SU-DHL-6 (cell line): ENCODE measurements at regions not wholly inside any gene's neighbourhood (a gene's known extent, or its start where the extent isn't known, plus 50 kb on each side); places are given as distances from the start of the nearest gene placed in this dataset.

Source experiments
- H2AFZ ChIP-seq: fragments of 200-600 bp; sonication (generic); 2 replicates; pipeline ENCODE4 v1.6.1; 2014; ENCODE audit warnings: low read depth, mild to moderate bottlenecking, moderate library complexity, mixed read lengths, antibody characterized with exemption, low read length; ENCODE audit not compliant: severe bottlenecking
- H3F3A ChIP-seq: fragments of 200-600 bp; shearing (Covaris generic); 2 replicates; pipeline ENCODE4 v1.6.0; 2016; ENCODE audit warnings: antibody characterized with exemption, mild to moderate bottlenecking; ENCODE audit not compliant: insufficient read depth
- H3K27ac ChIP-seq: fragments of 200-600 bp; sonication (generic); 2 replicates; pipeline ENCODE4 v1.5.1; 2016; ENCODE audit warnings: low read depth, mild to moderate bottlenecking, low read length, moderate library complexity, mixed read lengths
- H3K27me3 ChIP-seq: fragments of 200-600 bp; sonication (generic), shearing (Covaris generic); 2 replicates; pipeline ENCODE4 v1.6.0; 2014; ENCODE audit warnings: mild to moderate bottlenecking, low read length
- H3K36me3 ChIP-seq: fragments of 200-600 bp; sonication (generic); 2 replicates; pipeline ENCODE4 v1.6.1; 2014; ENCODE audit warnings: mild to moderate bottlenecking, low read length, mixed read lengths
- H3K4me2 ChIP-seq: fragments of 300-600, 200-600 bp; shearing (Covaris generic), sonication (generic); 2 replicates; pipeline ENCODE4 v1.6.0; 2014; ENCODE audit warnings: low read length, low read depth, mild to moderate bottlenecking; ENCODE audit not compliant: poor library complexity, severe bottlenecking
- H3K4me3 ChIP-seq: fragments of 200-600 bp; sonication (generic); 2 replicates; pipeline ENCODE4 v1.5.1; 2014; ENCODE audit warnings: antibody characterized with exemption, low read length, mild to moderate bottlenecking, mixed read lengths; ENCODE audit not compliant: insufficient read depth, poor library complexity, severe bottlenecking
- H3K79me2 ChIP-seq: fragments of 200-600 bp; sonication (generic); 2 replicates; pipeline ENCODE4 v1.6.1; 2014; ENCODE audit warnings: mild to moderate bottlenecking, low read length, moderate library complexity; ENCODE audit not compliant: insufficient read depth
- H3K9ac ChIP-seq: fragments of 200-600 bp; sonication (generic); 2 replicates; pipeline ENCODE4 v1.7.0; 2014; ENCODE audit warnings: mild to moderate bottlenecking, low read length
- H3K9me2 ChIP-seq: fragments of 200-600 bp; sonication (generic); replicated peaks from 2 replicates; pipeline ENCODE4 v1.6.1; 2014; ENCODE audit warnings: low read length; ENCODE audit not compliant: insufficient read depth
- H3K9me3 ChIP-seq: fragments of 200-600 bp; sonication (generic); 2 replicates; pipeline ENCODE4 v1.6.1; 2014; ENCODE audit warnings: low read length, mixed read lengths; ENCODE audit not compliant: insufficient read depth
- H4K20me1 ChIP-seq: fragments of 200-600 bp; sonication (generic); 2 replicates; pipeline ENCODE4 v1.6.1; 2014; ENCODE audit warnings: low read depth, mild to moderate bottlenecking, antibody characterized with exemption, low read length, moderate library complexity, mixed read lengths
- EZH2phosphoT487 ChIP-seq: fragments of 200-600 bp; sonication (generic), shearing (Covaris generic); conservative IDR thresholded peaks from 2 replicates; pipeline ENCODE4 v1.6.1; 2018; ENCODE audit warnings: mild to moderate bottlenecking, antibody characterized with exemption, low read length, moderate library complexity, mixed read lengths
- TF ChIP-seq, protein P1 (sequence below): fragments of 200-600 bp; sonication (generic); IDR thresholded peaks from one replicate; pipeline ENCODE4 v1.5.1; 2017; ENCODE audit warnings: antibody characterized with exemption, mild to moderate bottlenecking, low read length, moderate library complexity; ENCODE audit not compliant: insufficient read depth, poor library complexity, severe bottlenecking

GRCh38 chr17:73754886-73755400, 110.7 kb upstream of the SDK2 start:
- TF ChIP-seq, protein P1, sequence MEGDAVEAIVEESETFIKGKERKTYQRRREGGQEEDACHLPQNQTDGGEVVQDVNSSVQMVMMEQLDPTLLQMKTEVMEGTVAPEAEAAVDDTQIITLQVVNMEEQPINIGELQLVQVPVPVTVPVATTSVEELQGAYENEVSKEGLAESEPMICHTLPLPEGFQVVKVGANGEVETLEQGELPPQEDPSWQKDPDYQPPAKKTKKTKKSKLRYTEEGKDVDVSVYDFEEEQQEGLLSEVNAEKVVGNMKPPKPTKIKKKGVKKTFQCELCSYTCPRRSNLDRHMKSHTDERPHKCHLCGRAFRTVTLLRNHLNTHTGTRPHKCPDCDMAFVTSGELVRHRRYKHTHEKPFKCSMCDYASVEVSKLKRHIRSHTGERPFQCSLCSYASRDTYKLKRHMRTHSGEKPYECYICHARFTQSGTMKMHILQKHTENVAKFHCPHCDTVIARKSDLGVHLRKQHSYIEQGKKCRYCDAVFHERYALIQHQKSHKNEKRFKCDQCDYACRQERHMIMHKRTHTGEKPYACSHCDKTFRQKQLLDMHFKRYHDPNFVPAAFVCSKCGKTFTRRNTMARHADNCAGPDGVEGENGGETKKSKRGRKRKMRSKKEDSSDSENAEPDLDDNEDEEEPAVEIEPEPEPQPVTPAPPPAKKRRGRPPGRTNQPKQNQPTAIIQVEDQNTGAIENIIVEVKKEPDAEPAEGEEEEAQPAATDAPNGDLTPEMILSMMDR = no peak
- no peak for TF ChIP-seq EZH2phosphoT487
- no peaks in the 10 kb centered on the region for H3K36me3 ChIP-seq

DNA sequence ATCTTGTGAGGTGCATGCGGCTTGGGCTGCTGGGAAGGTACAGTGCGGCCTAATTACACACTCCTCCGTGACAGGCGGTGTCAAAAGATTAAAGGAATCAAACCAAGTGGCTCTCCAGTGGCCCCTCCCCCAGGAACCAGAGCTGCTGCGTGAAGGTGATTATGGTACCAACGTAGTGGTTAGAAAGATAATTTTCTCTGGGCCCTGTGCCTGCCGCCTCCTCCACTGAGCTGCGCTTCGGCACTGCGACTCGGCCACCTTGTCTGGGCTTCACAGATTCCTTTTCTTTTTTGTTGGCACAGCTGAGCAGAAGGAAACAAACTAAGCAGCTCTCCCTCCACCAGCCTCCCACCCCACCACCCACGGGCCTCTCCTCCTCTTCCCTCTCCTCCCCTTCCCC, 113.2 kb upstream of the SDK2 start:
- no peak for TF ChIP-seq EZH2phosphoT487
- TF ChIP-seq, protein P1 = no peak
- no peaks in the 10 kb centered on the region for H3F3A ChIP-seq
- no peaks in the 10 kb centered on the region for H3K9me3 ChIP-seq
- H3K27me3 ChIP-seq = no peaks in the 10 kb centered on the region
- no peaks in the 10 kb centered on the region for H4K20me1 ChIP-seq
- no peak overlapping the region for H3K4me2 ChIP-seq
- no peak overlapping the region for H2AFZ ChIP-seq
- H3K9ac ChIP-seq = no peak overlapping the region
- H3K79me2 ChIP-seq = no peaks in the 10 kb centered on the region
- no peaks in the 10 kb centered on the region for H3K9me2 ChIP-seq
- H3K27ac ChIP-seq = no peak overlapping the region
- no peaks in the 10 kb centered on the region for H3K36me3 ChIP-seq
- H3K4me3 ChIP-seq = no peak overlapping the region

More at GRCh38 chr17:73754886-73755400, 110.7 kb upstream of the SDK2 start:
- Histone ChIP-seq H4K20me1 (no peaks in the 10 kb centered on the region), H3F3A (no peaks in the 10 kb centered on the region), H3K27me3 (no peaks in the 10 kb centered on the region), H3K79me2 (no peaks in the 10 kb centered on the region), H3K4me2 (no peak overlapping the region), H2AFZ (no peak overlapping the region), H3K9ac (no peak overlapping the region), H3K27ac (no peak overlapping the region), H3K9me3 (no peaks in the 10 kb centered on the region), H3K9me2 (no peaks in the 10 kb centered on the region), H3K4me3 (no peak overlapping the region)

DNA sequence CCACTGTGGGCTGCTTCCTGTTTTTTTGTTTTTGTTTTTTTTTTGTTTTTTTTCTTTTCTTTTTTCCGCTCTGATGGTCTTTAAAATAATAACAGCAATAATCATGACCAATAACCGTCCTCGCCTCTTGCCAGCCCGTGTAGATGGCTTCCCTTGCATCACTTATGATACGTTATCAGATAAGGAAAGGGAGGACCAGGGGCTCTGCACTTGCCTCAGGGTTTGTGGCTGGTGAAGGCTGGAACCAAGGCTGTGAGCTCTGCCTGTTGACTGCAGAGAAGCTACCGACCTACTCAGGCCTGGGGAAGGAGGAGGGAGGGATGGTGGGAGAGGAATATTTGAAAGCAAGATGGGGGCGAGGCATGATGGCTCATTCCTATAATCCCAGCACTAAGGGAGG, 114.0 kb upstream of the SDK2 start:
- Histone ChIP-seq H2AFZ (no peak overlapping the region), H3K4me3 (no peak overlapping the region), H3K4me2 (no peak overlapping the region), H4K20me1 (no peaks in the 10 kb centered on the region), H3K9ac (no peak overlapping the region), H3K36me3 (no peaks in the 10 kb centered on the region), H3K9me2 (no peaks in the 10 kb centered on the region), H3K27ac (no peak overlapping the region), H3K27me3 (no peaks in the 10 kb centered on the region), H3F3A (no peaks in the 10 kb centered on the region), H3K9me3 (no peaks in the 10 kb centered on the region), H3K79me2 (no peaks in the 10 kb centered on the region)
- no peak for TF ChIP-seq EZH2phosphoT487
- TF ChIP-seq, protein P1 = no peak
